ENCODE measurements at regions not wholly inside any gene's neighbourhood (a gene's known extent, or its start where the extent isn't known, plus 50 kb on each side); places are given as distances from the start of the nearest gene placed in this dataset.

GRCh38 chr1:96414598-96414997 lies 307.0 kb upstream of the PTBP2 start:
- TF ChIP-seq CTCF (IDR thresholded peaks at IDR 0.05; ENCODE audit: low read depth, low read length) (no peak), EZH2phosphoT487 (IDR thresholded peaks at IDR 0.05; ENCODE audit: low read depth) (no peak)
